ENCODE measurements at regions not wholly inside any gene's neighbourhood (a gene's known extent, or its start where the extent isn't known, plus 50 kb on each side); places are given as distances from the start of the nearest gene placed in this dataset.

DNA sequence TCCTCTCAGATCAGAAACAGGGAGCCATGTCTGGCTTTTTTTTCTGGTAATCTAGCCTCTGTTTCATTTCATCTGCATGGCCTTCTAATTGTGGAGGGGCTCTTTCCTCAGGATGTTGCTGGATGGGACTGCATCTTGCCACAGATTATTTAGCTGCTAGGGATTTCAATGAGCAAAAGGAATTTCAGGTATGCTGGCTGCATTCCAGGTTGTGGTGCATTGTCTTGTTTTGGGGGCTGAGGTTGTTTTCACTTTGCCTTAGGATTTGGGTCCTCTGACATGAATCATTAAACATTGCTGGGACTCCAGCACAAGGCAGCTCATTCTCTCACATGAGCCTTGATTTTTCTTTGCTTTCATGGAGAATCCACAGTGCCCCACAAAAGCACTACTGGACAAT lies 789.3 kb upstream of the TSPY4 start (continued):
- no peak for TF ChIP-seq ZNF462 (CRISPR knock-in tag; IDR thresholded peaks at IDR 0.05)
- TF ChIP-seq EZH2phosphoT487 (IDR thresholded peaks at IDR 0.05; ENCODE audit: unreplicated experiment): no peak

GRCh38 chrY:8551323-8551722 lies 785.9 kb upstream of the TSPY4 start:
- Histone ChIP-seq H3K9me2 (ENCODE audit: insufficient read depth) (no peaks in the 10 kb centered on the region), H2AFZ (no peak overlapping the region), H3K79me2 (replicated peaks; ENCODE audit: insufficient read depth) (no peaks in the 10 kb centered on the region), H4K20me1 (replicated peaks; ENCODE audit: insufficient read depth) (no peaks in the 10 kb centered on the region), H3K36me3 (ENCODE audit: insufficient read depth) (no peaks in the 10 kb centered on the region), H3K27me3 (ENCODE audit: insufficient read depth) (no peaks in the 10 kb centered on the region), H3K4me2 (no peak overlapping the region), H3K27ac (ENCODE audit: low read depth) (no peak overlapping the region), H3F3A (replicated peaks; ENCODE audit: low read depth) (no peaks in the 10 kb centered on the region), H3K4me3 (no peak overlapping the region), H3K4me1 (ENCODE audit: insufficient read depth) (no peaks in the 10 kb centered on the region)
- H3K27ac Mint-ChIP-seq: no peak overlapping the region
- H3K4me1 Mint-ChIP-seq: no peaks in the 10 kb centered on the region
- H3K9me3 Mint-ChIP-seq: peaks cover 83% of the 10 kb centered on the region
- H3K4me3 Mint-ChIP-seq: no peak overlapping the region
- H3K36me3 Mint-ChIP-seq (ENCODE audit: low read depth): no peaks in the 10 kb centered on the region
- H3K27me3 Mint-ChIP-seq (ENCODE audit: insufficient read depth, low read depth, poor library complexity): no peaks in the 10 kb centered on the region
- ATAC-seq: no peak
- no peak for DNase-seq (ENCODE audit: low spot score)
- TF ChIP-seq CREB1 (CRISPR knock-in tag; IDR thresholded peaks at IDR 0.05; ENCODE audit: low read depth) (no peak), EZH2phosphoT487 (IDR thresholded peaks at IDR 0.05; ENCODE audit: unreplicated experiment) (no peak), POLR2AphosphoS5 (IDR thresholded peaks at IDR 0.05; ENCODE audit: low read depth) (no peak), ZNF462 (CRISPR knock-in tag; IDR thresholded peaks at IDR 0.05) (no peak), STAT1 (IDR thresholded peaks at IDR 0.05; ENCODE audit: unreplicated experiment) (no peak), ZNF114 (CRISPR knock-in tag; IDR thresholded peaks at IDR 0.05) (no peak), NANOG (IDR thresholded peaks at IDR 0.05; ENCODE audit: borderline replicate concordance) (no peak)
